GM21737 (cell line): ENCODE measurements at regions not wholly inside any gene's neighbourhood (a gene's known extent, or its start where the extent isn't known, plus 50 kb on each side); places are given as distances from the start of the nearest gene placed in this dataset.

Source experiments
- ATAC-seq: cut with Tn5 transposase; IDR thresholded peaks from one replicate; pipeline ENCODE4 v1.9.1; 2021; ENCODE audit warnings: mild to moderate bottlenecking, moderate library complexity; ENCODE audit not compliant: unreplicated experiment

GRCh38 chr6:137731600-137731959, 135.5 kb upstream of the TNFAIP3 start:
- ATAC-seq = no peak

DNA sequence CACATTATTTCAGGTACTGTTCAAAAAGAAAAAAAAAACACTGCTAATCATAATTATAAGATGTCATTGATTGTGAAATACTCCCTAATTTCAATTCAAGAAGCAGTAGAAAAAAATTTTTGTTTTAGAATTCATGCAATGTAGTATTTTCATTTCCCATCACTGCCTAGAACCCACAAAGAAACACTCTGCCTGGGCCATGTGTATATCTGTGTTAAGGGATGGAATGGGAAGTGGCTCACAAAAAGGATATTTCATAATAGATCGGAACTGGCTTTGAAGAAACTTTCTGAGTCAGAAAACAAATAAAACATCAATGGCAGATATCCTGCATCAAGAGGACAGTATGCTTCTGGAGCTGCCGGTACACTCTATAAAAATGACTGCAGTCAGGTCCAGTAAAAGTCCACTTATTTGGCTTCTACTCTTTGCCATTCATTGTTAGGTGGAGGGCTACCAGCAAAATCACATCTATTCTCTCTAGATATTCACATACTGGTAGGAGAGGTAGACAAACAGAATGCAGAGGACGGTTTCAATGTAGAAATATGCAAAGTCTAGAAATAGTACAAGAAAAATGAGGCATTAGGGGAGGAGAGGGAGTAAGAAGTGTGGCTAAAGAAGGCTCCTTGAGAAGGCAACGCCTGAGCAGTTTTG, 135.0 kb upstream of the TNFAIP3 start:
- no peak for ATAC-seq

DNA sequence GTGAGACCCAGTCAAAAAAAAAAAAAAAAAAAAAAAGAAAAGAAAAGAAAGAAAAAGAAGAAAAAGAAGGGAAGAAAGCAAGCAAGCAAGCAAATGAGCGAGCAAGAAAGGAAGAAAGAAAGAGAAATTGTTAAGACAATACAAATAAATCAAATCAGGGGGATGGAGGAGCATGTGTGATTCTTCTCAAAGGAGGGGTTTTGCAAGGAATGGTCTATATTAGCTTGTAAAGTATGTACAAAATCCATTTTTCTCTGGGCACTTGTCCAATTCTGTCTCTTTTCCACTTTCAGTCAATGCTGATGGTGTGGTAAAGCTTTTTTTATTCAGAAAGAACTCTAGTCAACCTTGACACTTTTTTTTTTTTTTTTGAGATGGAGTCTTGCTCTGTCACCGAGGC, 133.7 kb upstream of the TNFAIP3 start:
- ATAC-seq = no peak

DNA sequence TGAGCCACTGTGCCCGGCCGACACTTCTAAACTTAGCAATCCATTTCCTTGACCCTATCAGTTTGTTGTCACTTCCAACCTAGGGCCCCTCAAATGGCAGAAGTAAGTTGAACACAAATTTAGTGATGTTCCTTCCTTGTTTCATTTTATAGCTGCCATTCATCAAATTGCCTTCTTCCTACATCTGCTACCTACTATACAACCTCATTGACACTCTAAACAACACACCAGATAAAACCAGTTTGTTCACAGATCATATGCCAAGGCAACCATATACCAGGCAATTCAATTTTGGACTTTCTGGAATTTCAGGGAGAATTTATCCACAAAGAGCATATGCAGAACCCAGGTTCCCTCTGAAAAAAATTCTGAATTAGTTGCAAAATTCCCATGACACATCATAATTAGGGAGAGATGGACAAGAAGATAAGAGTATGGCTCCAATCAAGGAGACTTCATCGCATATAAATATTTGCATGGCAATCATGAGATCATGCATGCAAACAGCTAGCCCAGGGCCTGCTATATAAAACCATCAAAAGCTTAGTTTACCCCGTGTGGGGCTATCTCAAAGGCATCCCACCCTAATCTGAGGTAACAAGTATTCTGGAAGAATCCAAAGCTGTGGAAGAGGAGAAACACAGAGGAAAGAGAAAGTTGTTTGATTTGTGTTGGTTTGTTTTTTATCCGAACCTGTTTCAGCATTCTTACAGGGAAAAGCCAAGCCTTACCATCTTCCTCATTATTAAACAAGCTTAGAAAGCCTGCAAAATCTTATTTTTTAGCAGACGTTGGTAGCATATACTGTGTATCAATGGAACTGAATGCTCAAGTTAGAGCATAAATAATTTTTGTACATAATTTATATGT, 132.8 kb upstream of the TNFAIP3 start:
- no peak for ATAC-seq

GRCh38 chr6:137734875-137735182, 132.2 kb upstream of the TNFAIP3 start:
- ATAC-seq = no peak

DNA sequence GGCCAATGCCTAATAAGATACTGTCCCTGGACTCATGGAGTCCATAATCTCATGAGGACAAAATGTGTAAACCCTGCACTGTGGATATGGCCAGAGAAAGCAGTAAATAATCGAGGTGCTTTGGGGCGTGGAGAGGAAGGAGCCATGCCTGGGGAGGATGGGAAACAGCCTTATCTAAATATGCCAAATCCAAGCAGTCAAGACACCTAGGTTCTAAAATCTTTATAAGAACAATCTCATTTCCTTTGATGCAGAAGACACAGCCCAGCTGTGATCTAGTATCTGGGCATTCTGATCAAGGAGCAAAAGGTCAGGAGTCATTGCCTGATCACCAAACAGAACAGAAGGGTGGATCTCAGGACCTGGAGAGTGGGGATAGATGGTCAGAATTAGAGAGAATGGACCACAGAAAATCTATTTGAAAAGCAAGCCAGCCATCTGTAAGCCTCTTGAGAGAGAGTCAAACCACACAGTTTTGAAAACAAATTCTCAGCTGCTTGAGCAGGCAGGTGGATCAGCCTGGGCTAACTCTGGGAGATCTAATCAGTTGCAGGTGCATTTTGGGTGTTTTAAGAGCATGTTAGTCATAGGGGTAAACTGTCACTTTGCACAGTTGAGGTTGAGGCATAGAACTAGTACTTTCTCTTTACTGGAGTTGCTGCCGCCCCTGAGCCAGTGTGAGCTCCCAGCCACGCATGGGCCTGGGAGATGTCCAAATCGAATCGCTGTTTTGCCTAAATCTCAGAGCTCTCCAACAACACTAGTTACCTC, 130.8 kb upstream of the TNFAIP3 start:
- peak; percentile 69 for ATAC-seq

DNA sequence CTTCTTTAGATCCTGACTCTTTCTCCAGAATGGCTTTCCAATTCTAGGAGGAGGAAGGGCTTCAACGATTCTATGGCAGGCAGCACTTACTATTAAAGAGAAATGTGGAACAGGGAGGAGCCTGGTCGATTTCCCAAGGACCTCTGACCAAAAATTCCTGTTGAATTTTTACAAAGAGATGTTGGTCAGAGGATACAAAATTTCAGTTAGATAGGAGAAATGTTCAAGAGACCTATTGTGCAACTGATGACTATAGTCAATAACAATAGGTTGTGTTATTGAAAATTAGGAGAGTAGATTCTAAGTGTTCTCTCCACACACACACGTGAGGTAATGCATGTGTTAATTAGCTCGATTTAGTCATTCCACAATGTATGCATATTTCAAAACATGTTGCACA, 130.1 kb upstream of the TNFAIP3 start:
- ATAC-seq = no peak

DNA sequence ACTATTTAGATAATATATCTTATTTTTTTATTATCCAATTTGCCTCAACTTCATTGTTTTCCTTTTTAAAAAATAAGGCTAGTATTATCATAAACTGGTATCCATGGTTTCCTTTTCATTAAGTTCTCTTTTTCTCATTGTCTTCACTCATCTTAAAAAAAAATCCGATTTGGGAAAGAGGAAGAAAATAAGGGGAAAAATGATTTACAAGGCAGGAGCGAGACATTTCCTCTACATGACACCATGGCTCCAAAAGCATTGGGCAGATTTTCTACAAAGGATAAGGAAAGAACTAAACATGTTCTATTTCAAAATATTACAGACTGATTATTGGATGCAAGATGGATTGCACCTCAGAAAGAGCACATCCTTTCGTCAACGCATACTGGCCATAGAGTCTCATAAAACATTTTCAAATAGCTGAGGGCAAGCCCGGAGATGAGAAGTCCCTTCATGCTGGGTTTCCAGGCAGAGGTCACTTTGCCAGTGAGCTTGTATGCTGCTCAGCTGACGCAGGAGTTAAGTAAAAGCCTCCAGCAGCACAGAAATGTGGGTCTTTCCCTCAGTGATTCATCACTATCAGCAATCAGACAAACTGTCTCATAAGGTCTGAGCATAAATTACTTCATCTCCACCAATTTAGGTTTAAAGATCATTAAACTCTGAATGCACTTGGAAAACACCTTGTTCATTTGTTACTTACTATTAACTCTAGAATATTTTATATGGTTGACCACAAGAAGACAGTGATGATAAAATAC, 129.0 kb upstream of the TNFAIP3 start:
- no peak for ATAC-seq

- no peak for ATAC-seq
Measured at GRCh38 chr6:137738931-137739504, 128.0 kb upstream of the TNFAIP3 start.

DNA sequence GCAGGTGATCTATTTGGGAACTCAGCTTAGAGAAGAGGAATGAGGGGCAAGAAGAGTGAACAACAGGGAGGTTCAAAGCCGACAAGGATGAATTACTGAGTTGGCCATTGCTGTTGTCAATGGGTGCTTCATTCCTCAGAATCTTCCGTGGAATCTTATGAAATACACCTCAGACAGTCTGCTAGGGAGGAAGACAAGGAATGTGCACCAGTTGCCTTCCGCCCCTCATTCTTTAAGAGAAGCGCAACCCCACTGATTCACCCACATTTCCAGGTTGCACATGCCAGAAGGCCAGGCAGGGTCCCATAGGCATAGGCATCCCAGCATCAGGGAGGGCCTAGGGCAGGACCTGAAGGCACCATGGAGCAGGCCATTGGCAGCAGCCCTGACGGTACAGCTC, 127.5 kb upstream of the TNFAIP3 start:
- no peak for ATAC-seq

- ATAC-seq = no peak
Measured at GRCh38 chr6:137740091-137740755, 126.8 kb upstream of the TNFAIP3 start.

GRCh38 chr6:137740967-137741761, 125.9 kb upstream of the TNFAIP3 start:
- no peak for ATAC-seq

DNA sequence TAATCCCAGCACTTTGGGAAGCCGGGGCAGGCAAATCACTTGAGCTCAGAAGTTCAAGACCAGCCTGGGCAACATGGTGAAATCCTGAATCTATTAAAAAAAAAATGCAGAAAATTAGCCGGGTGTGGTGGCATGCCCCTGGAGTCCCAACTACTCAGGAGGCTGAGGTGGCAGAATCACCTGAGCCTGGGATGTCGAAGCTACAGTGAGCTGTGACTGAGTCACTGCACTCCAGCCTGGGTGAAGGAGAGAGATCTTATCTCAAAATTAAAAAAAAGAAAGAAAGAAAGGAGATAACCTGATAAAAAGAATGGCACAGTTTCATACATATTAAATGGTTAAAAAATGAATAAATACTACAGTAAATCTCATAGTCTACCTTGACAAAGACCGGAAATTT, 123.6 kb upstream of the TNFAIP3 start:
- ATAC-seq = no peak

GRCh38 chr6:137744877-137745276, 122.2 kb upstream of the TNFAIP3 start:
- ATAC-seq = peak; percentile 67

GRCh38 chr6:137745321-137745720, 121.7 kb upstream of the TNFAIP3 start:
- ATAC-seq = no peak

DNA sequence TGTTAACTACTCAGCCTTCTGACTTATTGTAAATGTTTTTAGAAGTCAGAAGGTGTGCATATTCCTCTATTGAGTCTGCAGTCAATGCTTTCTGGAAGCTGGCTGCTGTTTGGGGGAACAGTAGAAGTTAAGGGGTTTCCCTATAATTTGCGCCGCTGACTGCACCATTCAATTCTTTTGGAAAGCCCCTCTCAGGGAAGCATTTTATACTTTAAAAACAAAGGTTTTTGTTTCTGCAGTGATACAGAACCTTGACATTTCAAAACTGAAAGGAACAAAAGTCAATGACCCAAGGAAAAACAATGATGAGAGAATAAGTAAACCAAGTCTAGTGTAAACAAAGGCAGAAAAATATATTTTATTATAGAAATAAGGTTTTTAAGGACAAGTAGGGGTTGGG, 120.8 kb upstream of the TNFAIP3 start:
- no peak for ATAC-seq

GRCh38 chr6:137749696-137750211, 117.3 kb upstream of the TNFAIP3 start:
- ATAC-seq = no peak

GRCh38 chr6:137750297-137750696, 116.8 kb upstream of the TNFAIP3 start:
- no peak for ATAC-seq
